Left lung (tissue), 4 donors: ENCODE measurements at regions not wholly inside any gene's neighbourhood (a gene's known extent, or its start where the extent isn't known, plus 50 kb on each side); places are given as distances from the start of the nearest gene placed in this dataset.
"Not testable (repeated sequence)": the region's sequence is repeated elsewhere in the genome, so short reads cannot be mapped to it uniquely, and the experiment has no call there.

ENCODE experiments used
- ATAC-seq: fragments of 200-7000 bp; cut with Tn5 transposase; one replicate; pipeline ENCODE4 v1.9.1; 2020; ENCODE audit warnings: moderate library complexity
- DNase-seq, 4 donors: peaks; one replicate each; pipeline ENCODE4 v3.0.0-alpha.2; 2013 to 2020
- H3K27ac ChIP-seq, 2 donors: fragments of 200-600 bp; sonication (generic) in 1 of 2; one replicate each; pipeline versions ENCODE4 v1.5.0 to v1.8.0; 2020 to 2021
- H3K27me3 ChIP-seq, 2 donors: fragments of 200-600 bp; sonication (generic) in 1 of 2; one replicate each; pipeline versions ENCODE4 v1.5.0 to v1.8.0; 2020 to 2021
- H3K36me3 ChIP-seq, 2 donors: fragments of 200-600 bp; sonication (generic) in 1 of 2; one replicate each; pipeline versions ENCODE4 v1.5.0 to v1.8.0; 2020 to 2021
- H3K4me1 ChIP-seq, 2 donors: fragments of 200-600 bp; one replicate each; pipeline ENCODE4 v1.8.0; 2021
- H3K4me3 ChIP-seq, 2 donors: fragments of 200-600 bp; sonication (generic) in 1 of 2; one replicate each; pipeline versions ENCODE4 v1.5.0 to v1.8.0; 2020 to 2021; ENCODE audit warnings: mild to moderate bottlenecking in 1 of 2
- H3K9me3 ChIP-seq, 2 donors: fragments of 200-600 bp; sonication (generic) in 1 of 2; one replicate each; pipeline versions ENCODE4 v1.5.0 to v1.8.0; 2020 to 2021
- intact Hi-C, 2 donors: fragments of 100-400 bp; cut with DNase I; formaldehyde crosslinking; loops; one replicate each; pipeline versions ENCODE4 v1.11.2 to v1.14.2; 2022
- TF ChIP-seq, protein P1 (sequence below), 2 donors: fragments of 200-600 bp; sonication (generic) in 1 of 2; IDR thresholded peaks; one replicate each; pipeline versions ENCODE4 v1.5.0 to v1.8.0; 2021; ENCODE audit warnings: antibody characterized with exemption in 2 of 2
- donor health status: DM: no; HTN: yes; CAD: no.
- donor health status: DM: no; HTN: no; CAD: no.

DNA sequence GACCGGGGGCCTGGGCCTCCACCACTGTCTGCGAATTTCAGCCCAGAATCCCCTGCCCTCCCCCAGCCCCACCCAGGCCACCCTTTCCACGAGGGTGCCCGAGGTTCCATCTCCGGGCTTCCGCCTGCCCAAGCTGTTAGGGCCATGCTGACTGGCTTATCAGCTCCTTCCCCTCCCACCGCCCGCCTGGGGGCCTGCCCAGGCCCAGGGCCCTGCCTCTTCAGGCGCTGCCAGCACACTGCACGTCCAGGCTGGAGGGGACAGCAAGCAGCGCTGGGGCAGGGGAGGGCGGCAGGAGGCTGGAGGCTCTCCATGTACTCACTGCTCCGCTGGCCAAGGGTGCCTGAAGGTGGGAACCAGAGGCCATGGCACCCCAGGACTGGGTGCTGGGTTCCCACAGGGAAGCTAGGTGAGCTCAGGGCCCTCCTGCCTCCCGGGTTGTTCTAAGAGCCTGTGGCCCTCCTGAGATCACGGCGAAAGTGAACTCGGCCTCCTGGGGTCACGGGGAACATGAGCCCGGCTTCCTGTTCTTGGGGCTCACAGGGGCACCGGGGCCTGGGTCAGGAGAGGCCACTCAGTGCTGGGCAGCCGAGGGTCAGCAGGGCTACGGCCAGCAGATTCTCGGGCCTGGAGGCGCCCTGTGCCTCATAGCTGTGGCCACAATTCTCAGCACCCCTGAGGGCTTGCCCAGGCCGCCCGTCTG lies 57.7 kb upstream of the EGFL7 start:
- H3K27me3 ChIP-seq: peaks cover 0 to 16% of the 10 kb centered on the region in 2 donors
- DNase-seq: peak in 2 of 4 donors; percentile 72 to 79
- TF ChIP-seq, protein P1, sequence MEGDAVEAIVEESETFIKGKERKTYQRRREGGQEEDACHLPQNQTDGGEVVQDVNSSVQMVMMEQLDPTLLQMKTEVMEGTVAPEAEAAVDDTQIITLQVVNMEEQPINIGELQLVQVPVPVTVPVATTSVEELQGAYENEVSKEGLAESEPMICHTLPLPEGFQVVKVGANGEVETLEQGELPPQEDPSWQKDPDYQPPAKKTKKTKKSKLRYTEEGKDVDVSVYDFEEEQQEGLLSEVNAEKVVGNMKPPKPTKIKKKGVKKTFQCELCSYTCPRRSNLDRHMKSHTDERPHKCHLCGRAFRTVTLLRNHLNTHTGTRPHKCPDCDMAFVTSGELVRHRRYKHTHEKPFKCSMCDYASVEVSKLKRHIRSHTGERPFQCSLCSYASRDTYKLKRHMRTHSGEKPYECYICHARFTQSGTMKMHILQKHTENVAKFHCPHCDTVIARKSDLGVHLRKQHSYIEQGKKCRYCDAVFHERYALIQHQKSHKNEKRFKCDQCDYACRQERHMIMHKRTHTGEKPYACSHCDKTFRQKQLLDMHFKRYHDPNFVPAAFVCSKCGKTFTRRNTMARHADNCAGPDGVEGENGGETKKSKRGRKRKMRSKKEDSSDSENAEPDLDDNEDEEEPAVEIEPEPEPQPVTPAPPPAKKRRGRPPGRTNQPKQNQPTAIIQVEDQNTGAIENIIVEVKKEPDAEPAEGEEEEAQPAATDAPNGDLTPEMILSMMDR (IDR thresholded peaks at IDR 0.05): no peak
- intact Hi-C loops: no loop called here
- peak overlapping the region; percentile 6 to 28 for H3K27ac ChIP-seq
- H3K36me3 ChIP-seq: no peaks in the 10 kb centered on the region
- no peaks in the 10 kb centered on the region for H3K9me3 ChIP-seq
- peaks cover 0 to 32% of the 10 kb centered on the region in 2 donors for H3K4me1 ChIP-seq
- no peak overlapping the region for H3K4me3 ChIP-seq
- peak; percentile 21 for ATAC-seq

DNA sequence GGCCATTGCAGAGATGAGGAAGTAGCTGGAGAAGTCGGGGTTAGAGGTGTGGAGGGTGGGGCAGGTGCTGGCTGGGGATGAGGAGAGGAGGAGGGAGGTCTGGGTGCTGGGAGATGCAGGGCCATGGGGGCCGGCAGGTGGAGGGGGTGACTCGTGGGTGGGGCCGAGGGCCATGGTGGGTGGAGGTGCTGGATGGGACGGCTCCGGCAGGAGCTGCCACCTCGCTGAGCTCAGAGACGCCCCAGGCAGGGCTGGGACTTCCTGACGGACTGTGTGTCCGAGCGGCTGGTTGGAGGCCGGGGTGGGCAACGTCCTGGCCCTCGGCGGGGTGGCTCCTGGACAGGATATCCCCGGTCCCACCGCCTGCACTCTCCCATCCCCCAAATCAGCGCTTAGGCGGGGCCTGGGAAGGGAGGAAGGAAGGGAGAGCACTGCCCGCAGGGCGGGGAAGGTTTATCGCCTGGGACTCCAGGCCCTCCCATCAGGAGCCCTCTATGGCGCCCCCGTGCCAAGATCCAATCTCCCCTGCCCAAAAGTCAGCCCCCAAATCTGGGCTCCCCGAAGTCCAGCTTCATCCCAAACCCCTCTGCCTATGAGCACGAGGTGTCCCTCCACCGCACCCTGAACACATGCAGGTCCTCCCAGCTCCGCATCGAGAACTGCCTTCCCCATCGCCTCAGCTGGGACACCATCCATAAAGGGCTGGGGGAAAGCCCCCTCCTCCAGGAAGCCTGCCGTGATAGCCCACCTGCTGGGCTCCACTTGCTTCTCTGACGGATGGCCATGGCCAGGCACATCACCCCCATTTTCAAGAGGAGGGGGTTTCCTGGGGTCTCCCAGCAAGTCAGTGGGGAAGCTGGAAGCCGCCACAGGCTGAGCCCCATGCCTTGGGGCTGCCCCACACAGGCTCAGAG lies 58.3 kb upstream of the NOTCH1 start:
- Histone ChIP-seq H3K27ac (peak overlapping the region; percentile 6 to 28), H3K4me3 (no peak overlapping the region), H3K4me1 (peaks cover 0 to 32% of the 10 kb centered on the region in 2 donors), H3K36me3 (no peaks in the 10 kb centered on the region), H3K9me3 (no peaks in the 10 kb centered on the region), H3K27me3 (peaks cover 0 to 22% of the 10 kb centered on the region in 2 donors)
- ATAC-seq (peak; percentile 12), DNase-seq (peak in 1 of 4 donors; percentile 86)
- TF ChIP-seq, protein P1 (IDR thresholded peaks at IDR 0.05): no peak
- intact Hi-C loops: no loop called here

DNA sequence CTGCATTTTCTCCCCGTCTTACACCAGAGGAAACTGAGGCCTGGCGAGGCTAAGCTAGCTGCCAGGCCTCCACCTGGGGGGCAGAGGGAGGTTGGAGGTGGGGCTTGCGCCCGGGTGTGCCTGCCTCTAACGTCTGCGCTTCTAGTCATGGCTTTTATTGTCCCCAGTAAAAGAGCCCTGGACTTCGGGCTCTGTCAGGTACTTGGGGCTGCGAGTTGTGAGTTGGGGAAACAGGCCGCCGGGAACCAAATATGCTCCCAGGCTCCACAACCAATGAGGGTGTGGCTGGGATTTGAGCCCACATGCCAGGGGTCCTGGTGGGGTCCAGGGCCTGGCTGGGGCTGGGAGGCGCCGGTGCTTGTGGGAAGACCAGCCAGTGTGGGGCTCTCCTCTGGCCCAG lies 57.4 kb upstream of the NOTCH1 start:
- Histone ChIP-seq H3K27ac (no peak overlapping the region), H3K36me3 (no peaks in the 10 kb centered on the region), H3K9me3 (no peaks in the 10 kb centered on the region), H3K4me3 (no peak overlapping the region), H3K27me3 (peaks cover 0 to 27% of the 10 kb centered on the region in 2 donors), H3K4me1 (peaks cover 0 to 32% of the 10 kb centered on the region in 2 donors)
- DNase-seq (peak in 1 of 4 donors; percentile 37), ATAC-seq (no peak)
- TF ChIP-seq, protein P1 (IDR thresholded peaks at IDR 0.05): no peak
- intact Hi-C loops: no loop called here

DNA sequence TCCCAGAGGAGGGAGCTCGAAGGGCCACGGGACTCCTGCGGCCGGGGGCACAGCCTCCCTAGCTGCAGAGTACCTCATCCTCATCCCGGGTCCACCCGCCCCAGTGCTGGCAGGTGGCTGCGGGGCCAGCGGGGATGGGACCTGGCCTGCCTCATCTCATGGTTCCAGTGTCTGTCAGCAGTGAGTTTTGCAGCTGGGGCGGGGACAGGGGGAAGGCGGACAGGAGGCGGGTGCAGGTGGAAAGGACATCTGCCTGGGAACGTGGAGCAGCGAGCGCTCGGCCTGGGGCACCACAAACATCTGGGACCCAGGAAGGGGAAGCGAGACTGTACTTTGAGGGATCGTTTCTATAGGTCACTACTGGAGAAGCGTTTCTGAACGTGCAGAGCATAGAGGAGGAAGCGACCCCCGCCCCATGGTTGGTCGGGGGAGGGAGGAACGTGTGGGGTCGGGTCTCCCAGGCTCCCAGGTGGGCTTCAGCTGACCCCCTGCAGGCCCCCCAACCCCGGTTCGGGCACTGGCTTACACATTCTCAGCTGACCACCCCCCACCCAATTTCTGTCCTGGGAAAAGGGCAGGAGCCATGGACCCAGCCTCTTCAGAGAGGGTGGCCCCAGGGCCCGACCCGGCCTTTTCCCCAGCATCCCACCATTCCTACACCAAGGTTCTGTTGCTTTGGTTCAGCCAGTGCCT lies 56.5 kb upstream of the NOTCH1 start:
- Histone ChIP-seq H3K36me3 (no peaks in the 10 kb centered on the region), H3K9me3 (no peaks in the 10 kb centered on the region), H3K27ac (no peak overlapping the region), H3K27me3 (peaks cover 0 to 27% of the 10 kb centered on the region in 2 donors), H3K4me1 (peaks cover 0 to 32% of the 10 kb centered on the region in 2 donors), H3K4me3 (no peak overlapping the region)
- TF ChIP-seq, protein P1 (IDR thresholded peaks at IDR 0.05): no peak
- DNase-seq (peak in 1 of 4 donors; percentile 72), ATAC-seq (no peak)
- intact Hi-C loops: no loop called here

DNA sequence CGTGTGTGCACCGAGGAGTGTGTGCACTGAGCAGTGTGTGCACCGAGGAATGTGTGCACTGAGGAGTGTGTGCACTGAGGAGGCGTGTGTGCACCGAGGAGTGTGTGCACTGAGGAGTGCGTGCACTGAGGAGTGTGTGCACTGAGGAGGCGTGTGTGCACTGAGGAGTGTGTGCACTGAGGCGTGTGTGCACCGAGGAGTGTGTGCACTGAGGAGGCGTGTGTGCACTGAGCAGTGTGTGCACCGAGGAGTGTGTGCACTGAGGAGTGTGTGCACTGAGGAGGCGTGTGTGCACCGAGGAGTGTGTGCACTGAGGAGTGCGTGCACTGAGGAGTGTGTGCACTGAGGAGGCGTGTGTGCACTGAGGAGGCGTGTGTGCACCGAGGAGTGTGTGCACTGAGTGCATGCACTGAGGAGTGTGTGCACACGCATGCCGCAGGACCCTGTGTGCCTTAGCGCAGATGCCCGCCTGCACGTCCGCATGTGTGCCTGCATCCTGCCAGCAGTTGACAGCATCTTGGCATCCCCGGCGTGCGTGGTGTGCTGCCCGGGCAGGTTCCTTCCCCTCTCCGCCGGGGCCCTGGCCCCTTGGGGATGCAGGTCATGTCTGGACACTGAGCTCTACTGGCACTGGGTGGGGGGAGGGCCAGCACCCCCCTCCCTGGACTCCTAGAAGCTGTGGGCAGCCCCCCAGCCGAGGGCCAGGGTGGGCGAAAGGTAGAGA lies 55.6 kb upstream of the NOTCH1 start:
- intact Hi-C loops, H3K4me3 ChIP-seq, H3K27ac ChIP-seq, H3K9me3 ChIP-seq, ATAC-seq, H3K36me3 ChIP-seq: not testable (repeated sequence)
- H3K4me1 ChIP-seq: peaks cover 0 to 28% of the 10 kb centered on the region in 2 donors
- peaks cover 0 to 27% of the 10 kb centered on the region in 2 donors for H3K27me3 ChIP-seq
- peak in 1 of 4 donors; percentile 75 for DNase-seq
